ENCODE measurements at regions not wholly inside any gene's neighbourhood (a gene's known extent, or its start where the extent isn't known, plus 50 kb on each side); places are given as distances from the start of the nearest gene placed in this dataset.

DNA sequence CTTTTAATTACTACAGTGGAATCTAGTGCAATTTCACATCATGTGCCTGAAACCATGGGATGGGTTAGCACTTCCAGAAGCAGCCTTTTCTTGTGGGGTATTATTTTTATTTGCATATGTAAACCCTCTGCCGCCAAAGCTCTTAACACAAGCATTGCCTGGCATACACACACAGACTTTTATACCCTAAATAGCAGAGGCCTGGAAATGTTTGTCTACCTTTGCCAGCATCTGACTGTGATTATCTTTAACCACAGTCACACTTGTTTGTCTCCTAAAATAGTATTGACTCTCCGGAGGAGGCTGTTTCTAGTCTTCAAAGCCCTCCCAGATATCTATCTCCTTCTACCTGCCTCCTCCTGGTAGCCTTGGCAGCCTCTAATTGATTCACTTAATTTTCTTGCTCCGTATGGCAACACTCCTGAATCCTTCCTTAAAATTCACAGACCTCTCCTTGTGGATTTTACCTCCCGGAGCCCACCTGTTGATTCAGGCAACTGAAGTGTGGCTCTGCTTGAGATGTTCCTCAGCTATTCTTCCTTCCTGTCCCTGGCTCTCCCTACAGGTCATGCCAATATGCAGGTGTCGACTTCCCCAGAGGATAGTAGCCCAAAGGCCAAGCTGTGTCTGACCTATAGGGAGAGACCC is 127.1 kb upstream of the UMPS start:
- DNase-seq (ENCODE audit: low read depth), result no peak

DNA sequence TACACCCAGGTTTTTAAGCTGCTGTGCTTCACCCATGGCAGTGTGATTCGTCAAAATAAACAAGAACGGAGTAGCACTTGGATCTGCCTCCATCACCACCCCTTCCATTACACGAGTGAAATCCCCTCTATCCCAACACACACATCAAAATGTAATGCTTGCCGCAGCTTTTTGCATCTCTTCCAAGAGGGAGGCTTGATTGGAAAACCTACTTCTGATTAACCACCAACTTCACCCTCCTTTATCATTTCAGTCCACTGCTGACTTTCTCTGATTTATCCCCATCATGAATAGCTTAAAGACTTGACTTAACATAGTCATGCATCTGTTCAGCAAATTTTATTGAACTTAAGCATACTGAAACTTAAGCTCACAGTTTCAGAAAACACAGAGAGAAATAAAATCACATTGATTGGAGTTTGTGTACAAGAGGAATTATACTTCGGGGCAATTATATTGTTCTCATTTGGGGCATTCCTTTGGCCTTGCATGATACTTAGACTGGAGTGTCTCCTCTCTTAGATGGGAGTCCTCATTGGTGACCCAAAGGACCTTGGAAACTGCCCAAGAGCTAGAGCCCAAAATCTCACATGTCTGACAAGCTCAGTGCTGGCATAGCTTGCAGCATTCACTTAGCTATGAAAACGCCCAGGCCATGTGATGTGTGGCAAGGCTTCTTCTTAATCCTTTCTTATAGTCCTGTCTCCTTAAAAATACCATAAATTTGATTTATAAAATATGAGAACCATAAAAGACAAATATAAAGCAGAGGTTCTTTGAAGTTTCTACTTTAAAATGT is 124.3 kb upstream of the UMPS start:
- no peak for DNase-seq (ENCODE audit: low read depth)

DNA sequence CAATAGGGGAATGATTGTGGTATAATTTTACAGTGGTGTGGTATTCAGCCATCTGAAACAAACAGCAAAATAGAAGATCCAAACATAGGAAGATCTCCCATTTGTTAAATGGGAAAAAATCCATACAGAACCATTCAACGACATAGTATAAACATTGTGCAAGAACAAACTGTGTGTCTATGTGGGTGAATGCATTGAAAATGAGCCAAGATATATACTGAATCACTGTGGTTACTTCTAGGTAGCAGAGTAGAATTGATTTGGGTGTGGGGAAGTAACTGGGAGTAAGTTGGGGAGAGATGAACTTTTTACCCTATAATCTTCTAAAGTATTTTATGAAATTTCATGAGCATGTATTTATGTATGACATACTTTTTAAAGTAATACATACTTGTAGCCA is 123.1 kb upstream of the UMPS start:
- DNase-seq (ENCODE audit: low read depth), result no peak

- DNase-seq (ENCODE audit: low read depth), result no peak
Observed at GRCh38 chr3:124609402-124609801, 120.8 kb upstream of the UMPS start.

GRCh38 chr3:124610130-124610529 is 120.1 kb upstream of the UMPS start:
- no peak for DNase-seq (ENCODE audit: low read depth)

DNA sequence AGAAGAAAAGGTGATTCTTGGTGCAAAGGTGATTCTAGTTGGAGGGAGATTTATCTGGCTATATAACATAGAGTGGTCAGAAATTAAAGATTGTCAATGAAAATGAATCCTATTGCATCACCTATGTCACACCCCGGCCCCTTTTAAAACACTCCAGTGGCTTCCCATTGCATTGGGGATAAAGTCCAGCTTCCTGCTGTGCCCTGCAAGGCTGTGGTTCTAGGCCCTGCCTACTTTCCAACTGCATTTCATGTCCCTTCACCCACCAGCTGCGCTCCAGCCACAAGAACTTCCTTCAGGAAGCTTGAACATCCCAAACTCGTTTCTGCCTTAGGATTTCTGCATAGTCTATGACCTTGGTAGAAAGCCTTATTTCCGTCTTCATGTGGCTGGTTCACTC is 118.7 kb upstream of the UMPS start:
- no peak for DNase-seq (ENCODE audit: low read depth)

- DNase-seq (ENCODE audit: low read depth), result no peak
Observed at GRCh38 chr3:124615896-124616543, 114.2 kb upstream of the UMPS start.

DNA sequence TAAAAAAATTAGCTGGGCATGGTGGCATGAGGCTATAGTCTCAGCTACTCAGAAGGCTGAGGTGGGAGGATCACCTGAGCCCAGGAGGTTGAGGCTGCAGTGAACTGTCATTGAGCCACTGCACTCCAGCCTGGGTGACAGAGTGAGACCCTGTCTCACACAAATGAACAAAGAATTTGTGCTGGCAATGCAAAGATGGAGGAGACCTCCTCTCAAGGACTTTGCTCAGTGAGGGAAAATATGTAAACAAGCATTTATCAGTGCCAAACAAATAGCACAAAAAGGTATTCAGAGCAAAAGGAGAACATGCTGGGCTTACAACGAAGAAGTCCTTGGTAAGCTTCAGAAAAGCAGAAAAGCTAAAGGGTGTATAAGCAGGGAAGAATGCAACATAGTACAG is 113.1 kb upstream of the UMPS start:
- no peak for DNase-seq (ENCODE audit: low read depth)

DNA sequence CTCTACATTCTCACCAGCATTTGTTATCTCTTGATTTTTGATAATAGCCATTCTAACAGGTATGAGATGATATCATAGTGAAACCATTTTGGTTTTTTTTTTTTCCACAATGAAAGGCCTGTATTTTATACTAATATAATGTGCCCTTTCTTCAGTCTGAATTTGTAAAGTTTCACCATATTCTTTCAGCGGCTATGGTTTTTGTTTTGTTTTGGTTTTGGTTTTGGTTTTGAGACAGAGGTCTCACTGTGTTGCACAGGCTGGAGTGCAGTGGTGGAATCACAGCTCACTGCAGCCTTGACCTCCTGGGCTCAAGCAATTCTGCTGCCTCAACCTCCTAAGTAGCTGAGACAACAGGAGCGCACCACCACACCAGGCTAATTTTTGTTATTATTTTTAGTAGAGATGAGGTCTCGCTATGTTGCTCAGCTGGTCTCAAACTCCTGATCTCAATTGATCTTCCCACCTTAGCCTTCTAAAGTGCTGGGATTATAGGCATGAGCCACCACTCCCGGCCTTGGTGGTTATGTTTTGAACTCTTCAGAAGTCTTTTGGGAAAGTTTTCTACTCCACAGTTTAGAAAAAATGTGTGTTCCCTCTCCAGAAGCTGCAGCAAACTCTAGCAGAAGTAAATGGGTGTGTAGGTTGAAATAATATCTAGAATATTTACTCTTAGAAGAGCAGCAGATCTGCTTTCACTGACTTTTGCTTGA is 110.2 kb upstream of the UMPS start:
- no peak for DNase-seq (ENCODE audit: low read depth)

- no peak for DNase-seq (ENCODE audit: low read depth)
Observed at GRCh38 chr3:124620600-124621063, 109.6 kb upstream of the UMPS start.

GRCh38 chr3:124621498-124621897 is 108.8 kb upstream of the UMPS start:
- no peak for DNase-seq (ENCODE audit: low read depth)

GRCh38 chr3:124625074-124625473 is 105.2 kb upstream of the UMPS start:
- no peak for DNase-seq (ENCODE audit: low read depth)

GRCh38 chr3:124627501-124627908 is 102.7 kb upstream of the UMPS start:
- no peak for DNase-seq (ENCODE audit: low read depth)

DNA sequence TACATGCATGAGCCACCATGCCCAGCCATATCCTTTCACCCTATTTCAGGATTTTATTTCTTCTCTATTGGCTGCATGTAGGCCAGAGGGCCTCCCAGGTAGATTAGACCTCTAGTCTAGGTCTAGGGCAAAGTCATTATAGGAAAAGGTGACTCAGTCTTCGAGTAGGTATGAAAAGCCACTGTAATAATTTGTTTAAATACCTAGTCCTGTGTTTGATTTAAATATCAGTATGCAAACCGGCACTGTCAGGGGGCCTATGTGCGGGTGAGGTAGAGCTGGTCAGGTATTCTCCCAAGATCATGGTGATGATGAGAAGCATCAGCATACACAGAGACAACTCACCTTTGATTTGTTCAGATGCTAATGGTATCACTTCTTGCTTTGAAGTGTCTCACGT is 101.4 kb upstream of the UMPS start:
- no peak for DNase-seq (ENCODE audit: low read depth)

DNA sequence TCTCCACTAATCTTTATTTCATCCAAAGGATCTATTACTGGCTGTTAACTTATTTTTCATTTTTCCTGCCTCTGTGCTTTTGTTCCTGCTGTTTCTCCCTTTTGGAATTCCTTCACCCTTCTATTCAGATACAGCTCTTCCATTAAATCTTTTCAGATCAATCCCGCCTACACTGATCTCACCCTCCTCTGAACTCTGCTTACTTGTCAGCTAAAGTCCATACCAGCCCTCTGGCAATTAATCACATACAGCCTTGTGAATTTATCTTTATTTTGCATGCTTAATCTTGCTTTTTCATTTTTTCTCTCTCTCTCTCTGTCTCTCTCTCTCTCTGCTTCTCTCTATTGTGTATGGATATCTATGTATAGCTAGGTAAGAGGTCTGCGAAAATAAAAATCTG is 100.8 kb upstream of the UMPS start:
- DNase-seq (ENCODE audit: low read depth), result no peak

DNA sequence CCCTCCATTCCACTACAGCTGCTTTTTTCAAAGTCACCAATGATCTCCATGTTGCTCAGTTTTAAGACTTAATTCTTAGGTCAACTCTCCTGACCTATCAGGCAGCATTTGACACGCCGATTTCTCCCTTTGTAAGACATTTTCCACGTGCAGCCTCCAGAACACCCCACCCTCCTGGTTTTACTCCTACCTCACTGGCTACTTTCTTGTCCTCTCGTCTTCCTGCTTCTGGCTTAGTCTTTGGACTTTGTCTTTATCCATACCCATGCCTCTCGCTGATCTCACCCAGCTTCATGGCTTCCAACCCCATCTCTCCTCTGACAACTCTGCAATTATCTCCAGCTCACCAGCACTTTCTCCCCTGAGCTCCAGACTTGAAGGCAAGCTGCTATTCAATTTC is 99.3 kb upstream of the UMPS start:
- DNase-seq (ENCODE audit: low read depth), result no peak

DNA sequence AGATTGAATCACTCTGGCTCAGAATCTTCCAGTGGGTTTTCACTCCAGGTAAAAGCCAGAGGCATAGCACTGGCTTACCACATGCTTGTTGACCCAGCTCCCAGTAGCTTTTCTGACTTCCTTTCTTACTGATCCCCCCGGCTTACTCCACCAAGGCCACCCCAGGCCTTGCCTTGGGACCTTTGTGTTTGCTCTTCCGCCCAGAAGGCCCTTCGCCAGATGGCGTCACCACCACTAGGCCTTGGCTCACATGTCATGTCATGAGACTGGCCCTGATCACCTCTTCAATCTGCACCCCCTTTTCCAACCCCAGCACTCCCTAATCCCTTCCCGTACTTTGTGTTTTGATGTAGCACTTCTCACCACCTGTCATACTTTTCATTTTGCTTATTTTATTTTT is 98.5 kb upstream of the UMPS start:
- DNase-seq (ENCODE audit: low read depth), result no peak

DNA sequence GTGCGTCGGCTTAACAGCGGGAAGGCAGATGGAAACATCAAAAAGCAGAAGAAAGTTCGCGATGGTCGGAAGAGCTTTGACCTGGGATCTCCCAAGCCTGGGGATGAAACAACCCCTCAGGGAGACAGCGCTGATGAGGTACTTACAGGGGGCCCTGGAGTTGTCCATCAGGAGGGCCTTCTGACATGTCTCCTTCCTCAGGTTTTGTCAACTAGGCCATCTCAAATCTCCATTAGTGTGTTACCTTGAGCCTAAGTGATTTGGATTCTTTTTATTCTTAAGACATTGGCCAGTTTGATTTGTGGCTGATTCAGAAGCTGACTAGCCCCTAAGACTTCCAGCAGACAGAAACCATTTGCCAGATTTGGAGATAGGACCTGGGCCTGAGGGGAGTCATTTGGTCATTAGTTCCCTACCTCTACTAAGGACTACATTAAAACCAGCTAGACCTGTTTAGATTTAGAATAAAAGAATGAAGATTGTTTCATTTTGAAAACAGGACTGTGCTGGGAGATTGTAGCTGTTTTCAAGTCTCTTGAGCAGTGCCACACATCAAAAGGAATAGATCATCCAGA is 97.6 kb upstream of the UMPS start:
- DNase-seq (ENCODE audit: low read depth), result no peak

- DNase-seq (ENCODE audit: low read depth), result no peak
Observed at GRCh38 chr3:124633524-124633923, 96.7 kb upstream of the UMPS start.

- no peak for DNase-seq (ENCODE audit: low read depth)
Observed at GRCh38 chr3:124634210-124635168, 95.8 kb upstream of the UMPS start.

GRCh38 chr3:124635169-124635539 is 95.1 kb upstream of the UMPS start:
- no peak for DNase-seq (ENCODE audit: low read depth)

Measured in activated T-helper 1 cell treated with Interleukin-2 at 50 U/mL for 16 hours (primary cell).